NT2/D1 (cell line): ENCODE measurements at regions not wholly inside any gene's neighbourhood (a gene's known extent, or its start where the extent isn't known, plus 50 kb on each side); places are given as distances from the start of the nearest gene placed in this dataset.

Experiments used
- DNase-seq: peaks from one replicate; pipeline ENCODE4 v3.0.0-alpha.2; 2011; ENCODE audit warnings: low read depth, low spot score
- H3K27me3 ChIP-seq: 2 replicates; pipeline ENCODE4 v1.6.0; 2011; ENCODE audit warnings: mild to moderate bottlenecking; ENCODE audit not compliant: insufficient read length, insufficient read depth
- H3K36me3 ChIP-seq: 2 replicates; pipeline ENCODE4 v1.6.1; 2011; ENCODE audit warnings: mild to moderate bottlenecking, low read length, mixed read lengths; ENCODE audit not compliant: insufficient read depth, insufficient read length
- H3K4me1 ChIP-seq: 2 replicates; pipeline ENCODE4 v1.5.1; 2011; ENCODE audit not compliant: insufficient read depth, insufficient read length
- H3K4me3 ChIP-seq: 2 replicates; pipeline ENCODE4 v1.5.1; 2011; ENCODE audit warnings: low read depth; ENCODE audit not compliant: insufficient read length
- H3K9ac ChIP-seq: 2 replicates; pipeline ENCODE4 v1.6.0; 2011; ENCODE audit warnings: low read depth; ENCODE audit not compliant: insufficient read length
- H3K9me3 ChIP-seq: 2 replicates; pipeline ENCODE4 v1.5.1; 2011; ENCODE audit warnings: mild to moderate bottlenecking, low read length; ENCODE audit not compliant: insufficient read depth
- SUZ12 ChIP-seq: IDR thresholded peaks from 2 replicates; pipeline ENCODE4 v1.6.1; 2011; ENCODE audit not compliant: insufficient read length, insufficient read depth; ENCODE audit errors: extremely low read depth
- YY1 ChIP-seq: IDR thresholded peaks from 2 replicates; pipeline ENCODE4 v1.6.1; 2011; ENCODE audit not compliant: insufficient read length, insufficient read depth
- ZNF274 ChIP-seq: IDR thresholded peaks from 2 replicates; pipeline ENCODE4 v1.6.1; 2011; ENCODE audit warnings: mild to moderate bottlenecking, low read depth, low read length

DNA sequence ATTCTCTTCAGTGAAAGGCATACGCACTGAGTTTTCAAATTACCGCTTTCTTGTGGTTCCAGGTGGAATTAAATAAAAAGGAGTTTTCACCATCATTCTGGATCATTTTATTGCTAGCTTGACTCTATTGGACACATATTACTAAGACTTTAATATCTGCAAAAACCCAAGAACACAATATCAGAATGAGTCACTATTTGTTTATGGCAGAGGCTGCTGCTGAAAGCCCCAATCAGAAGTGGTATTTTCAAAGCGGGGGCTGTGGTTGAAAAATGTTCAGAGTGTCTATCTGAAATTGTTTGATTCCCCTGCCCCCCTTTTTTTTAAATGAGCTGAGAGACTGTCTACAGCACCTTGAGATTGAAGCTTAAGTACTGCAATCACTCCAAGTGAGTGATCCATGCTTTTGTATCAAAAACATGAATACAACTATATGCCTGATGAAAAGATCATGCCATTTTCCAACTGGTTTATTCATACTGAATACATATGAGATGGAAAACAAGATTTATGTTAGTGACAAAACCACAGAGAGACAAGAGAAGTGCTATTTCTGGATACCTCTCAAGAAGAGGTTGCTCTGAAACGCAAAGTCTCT lies 376.4 kb downstream of the HTR7 start:
- DNase-seq: no peak
- no peaks in the 10 kb centered on the region for H3K36me3 ChIP-seq

DNA sequence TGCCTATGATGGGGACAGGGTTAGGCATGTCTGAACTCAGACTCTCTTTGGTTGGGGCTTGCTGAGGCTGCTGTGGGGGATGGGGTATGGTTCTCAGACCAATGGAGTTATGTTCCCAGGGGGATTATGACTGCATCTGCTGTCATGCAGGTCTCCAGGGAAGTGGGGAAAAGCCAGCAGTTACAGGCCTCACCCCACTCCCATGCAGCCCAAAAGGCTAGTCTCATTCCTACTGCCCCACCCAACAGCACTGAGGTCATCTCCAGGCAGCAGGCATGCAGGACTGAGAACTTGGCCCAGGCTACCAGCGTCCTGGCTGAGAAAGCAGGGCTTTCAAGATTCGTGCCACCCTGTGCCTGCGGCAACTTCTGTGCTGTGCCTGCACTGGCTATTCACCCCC lies 373.3 kb downstream of the HTR7 start:
- TF ChIP-seq SUZ12: no peak
- TF ChIP-seq YY1: no peak
- no peak for TF ChIP-seq ZNF274
- DNase-seq: peak; percentile 33
- H3K27me3 ChIP-seq: no peaks in the 10 kb centered on the region
- H3K36me3 ChIP-seq: no peaks in the 10 kb centered on the region
- no peak overlapping the region for H3K4me3 ChIP-seq
- H3K9me3 ChIP-seq: no peaks in the 10 kb centered on the region
- H3K4me1 ChIP-seq: peaks cover 2% of the 10 kb centered on the region
- no peak overlapping the region for H3K9ac ChIP-seq

More for the DNA sequence above, 376.4 kb downstream of the HTR7 start:
- Histone ChIP-seq H3K4me3 (no peak overlapping the region), H3K4me1 (peaks cover 2% of the 10 kb centered on the region), H3K27me3 (no peaks in the 10 kb centered on the region), H3K9me3 (no peaks in the 10 kb centered on the region), H3K9ac (no peak overlapping the region)
- TF ChIP-seq SUZ12 (no peak), ZNF274 (no peak), YY1 (no peak)

DNA sequence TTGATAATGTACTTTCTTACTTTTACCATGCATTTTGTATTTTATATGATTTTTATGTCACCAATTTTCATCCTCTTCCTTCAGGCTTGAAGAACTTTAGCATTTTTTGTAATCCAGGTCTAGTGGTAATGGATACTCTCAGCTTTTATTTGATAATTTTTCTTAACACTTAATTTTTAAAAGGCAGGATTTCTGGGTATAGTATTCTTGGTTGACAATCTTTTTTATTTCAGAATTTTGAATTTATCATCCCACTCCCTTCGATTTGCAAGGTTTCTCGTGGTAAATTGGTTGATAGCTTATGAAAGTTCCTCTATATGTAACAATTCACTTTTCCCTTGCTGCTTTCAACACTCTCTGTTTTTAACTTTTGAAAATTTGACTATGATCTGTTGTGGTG lies 363.7 kb downstream of the HTR7 start:
- Histone ChIP-seq H3K36me3 (no peaks in the 10 kb centered on the region), H3K4me3 (no peak overlapping the region), H3K9me3 (0 out of 2 replicates have a peak, but pooled peaks cover 3% of the 10 kb centered on the region), H3K27me3 (no peaks in the 10 kb centered on the region), H3K9ac (no peak overlapping the region), H3K4me1 (no peaks in the 10 kb centered on the region)
- TF ChIP-seq ZNF274 (no peak), SUZ12 (no peak), YY1 (no peak)
- no peak for DNase-seq

DNA sequence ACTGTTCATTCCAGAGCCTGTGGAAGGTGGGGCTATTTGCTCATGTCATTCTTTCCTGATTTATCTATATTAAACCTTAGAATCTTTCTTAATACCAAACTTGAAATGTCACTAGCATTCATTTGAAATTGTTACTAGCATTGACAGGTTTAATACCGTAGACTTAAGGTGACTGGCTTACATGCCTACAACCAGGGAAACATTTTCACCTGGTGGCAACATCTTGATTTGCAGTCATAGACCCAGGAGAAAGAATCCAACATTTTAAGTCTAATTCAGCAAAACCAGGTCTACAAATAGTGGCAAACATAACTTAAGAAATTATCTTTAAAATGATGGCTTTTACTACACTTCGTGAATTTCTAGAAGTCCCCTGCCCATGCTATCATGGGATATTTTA lies 353.7 kb downstream of the HTR7 start:
- H3K9me3 ChIP-seq: no peaks in the 10 kb centered on the region
- no peak overlapping the region for H3K9ac ChIP-seq
- H3K27me3 ChIP-seq: no peaks in the 10 kb centered on the region
- no peak for DNase-seq
- H3K4me1 ChIP-seq: no peaks in the 10 kb centered on the region
- no peaks in the 10 kb centered on the region for H3K36me3 ChIP-seq
- no peak overlapping the region for H3K4me3 ChIP-seq
- TF ChIP-seq SUZ12 (no peak), YY1 (no peak), ZNF274 (no peak)

DNA sequence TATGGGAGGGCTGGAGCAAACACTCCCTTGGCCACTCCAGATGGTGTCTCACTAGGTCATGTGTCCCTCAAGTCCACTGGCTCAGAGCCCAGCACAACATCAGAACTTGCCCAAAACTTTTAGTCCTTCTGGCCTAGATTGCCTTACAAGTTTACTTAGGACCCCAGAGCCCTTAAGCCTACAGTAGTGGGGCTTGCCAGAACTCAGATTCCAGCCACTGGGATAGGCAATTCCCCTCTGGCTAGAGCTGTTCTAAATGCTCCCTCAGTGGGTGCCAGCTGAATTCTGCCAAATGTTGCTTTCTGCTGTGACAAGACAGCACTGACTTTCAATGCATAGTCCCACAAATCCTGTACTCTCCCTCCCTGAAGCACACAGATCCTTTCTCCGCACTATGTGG lies 331.1 kb downstream of the HTR7 start:
- no peaks in the 10 kb centered on the region for H3K36me3 ChIP-seq
- no peaks in the 10 kb centered on the region for H3K4me1 ChIP-seq
- no peaks in the 10 kb centered on the region for H3K9me3 ChIP-seq
- TF ChIP-seq ZNF274: no peak
- no peak for TF ChIP-seq YY1
- TF ChIP-seq SUZ12: no peak
- no peaks in the 10 kb centered on the region for H3K27me3 ChIP-seq
- no peak for DNase-seq
- H3K4me3 ChIP-seq: no peak overlapping the region
- H3K9ac ChIP-seq: no peak overlapping the region

DNA sequence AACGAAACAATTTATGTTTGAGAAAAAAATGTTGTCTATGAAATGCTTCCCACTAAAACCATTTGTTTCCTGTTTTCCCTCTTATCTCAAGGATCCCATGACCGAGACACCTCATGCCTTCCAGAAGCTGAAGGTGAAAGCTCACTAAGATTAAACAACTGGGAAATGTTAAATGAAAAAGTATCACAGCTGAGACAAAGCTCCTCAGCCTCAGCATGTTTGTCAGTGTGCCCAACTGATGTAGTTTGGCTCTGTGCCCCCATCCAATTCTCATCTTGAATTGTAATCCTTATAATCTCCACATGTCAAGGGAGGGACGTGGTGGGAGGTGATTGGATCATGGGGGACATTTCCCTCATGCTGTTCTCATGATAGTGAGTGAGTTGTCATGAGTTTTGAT lies 327.3 kb downstream of the HTR7 start:
- H3K36me3 ChIP-seq: no peaks in the 10 kb centered on the region
- no peak for DNase-seq

DNA sequence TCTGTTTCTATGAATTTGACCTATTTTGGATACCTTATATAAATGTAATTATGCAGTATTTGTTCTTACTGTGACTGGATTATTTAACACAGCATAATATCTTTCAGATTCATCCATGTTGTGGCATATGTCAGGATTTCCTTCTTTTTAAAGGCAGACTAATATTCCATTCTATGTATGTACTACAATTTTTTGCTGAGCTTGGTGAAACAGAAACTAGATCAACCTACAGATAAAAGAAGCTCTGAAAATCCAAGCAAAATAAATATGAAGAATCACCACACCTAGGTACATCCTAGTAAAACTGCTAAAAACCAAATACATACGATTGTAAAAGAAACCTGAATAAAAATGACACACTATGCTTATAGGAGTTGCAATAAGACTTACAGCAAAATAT lies 300.5 kb downstream of the HTR7 start:
- H3K4me3 ChIP-seq: no peak overlapping the region
- H3K27me3 ChIP-seq: no peaks in the 10 kb centered on the region
- TF ChIP-seq YY1 (no peak), SUZ12 (no peak), ZNF274 (no peak)
- no peaks in the 10 kb centered on the region for H3K9me3 ChIP-seq
- H3K9ac ChIP-seq: no peak overlapping the region
- H3K4me1 ChIP-seq: no peaks in the 10 kb centered on the region
- no peaks in the 10 kb centered on the region for H3K36me3 ChIP-seq
- no peak for DNase-seq

More for the DNA sequence above, 327.3 kb downstream of the HTR7 start:
- Histone ChIP-seq H3K27me3 (no peaks in the 10 kb centered on the region), H3K9me3 (no peaks in the 10 kb centered on the region), H3K4me1 (no peaks in the 10 kb centered on the region), H3K9ac (no peak overlapping the region), H3K4me3 (no peak overlapping the region)
- TF ChIP-seq YY1 (no peak), ZNF274 (no peak), SUZ12 (no peak)

DNA sequence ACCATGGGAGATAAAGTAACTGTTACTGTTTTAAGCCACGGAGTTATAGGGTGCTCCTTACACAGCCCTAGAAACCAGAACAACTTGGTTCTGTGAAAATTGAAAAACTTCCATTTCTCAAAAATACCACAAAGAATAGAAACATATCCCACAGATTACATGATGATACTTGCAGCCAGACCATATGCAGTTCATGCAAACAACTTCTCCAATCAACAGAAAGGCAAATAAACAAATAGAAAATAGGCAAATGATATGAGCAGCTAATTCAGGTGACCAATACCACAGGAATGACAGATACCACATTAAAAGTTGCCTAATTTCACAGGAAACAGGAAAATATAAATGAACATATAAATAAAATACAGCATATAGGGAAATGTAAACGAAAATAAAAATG lies 297.5 kb downstream of the HTR7 start:
- no peaks in the 10 kb centered on the region for H3K4me1 ChIP-seq
- no peak overlapping the region for H3K4me3 ChIP-seq
- no peaks in the 10 kb centered on the region for H3K27me3 ChIP-seq
- no peaks in the 10 kb centered on the region for H3K36me3 ChIP-seq
- DNase-seq: no peak
- no peaks in the 10 kb centered on the region for H3K9me3 ChIP-seq
- no peak overlapping the region for H3K9ac ChIP-seq
- TF ChIP-seq ZNF274: no peak
- no peak for TF ChIP-seq YY1
